ENCODE measurements at regions not wholly inside any gene's neighbourhood (a gene's known extent, or its start where the extent isn't known, plus 50 kb on each side); places are given as distances from the start of the nearest gene placed in this dataset.

DNA sequence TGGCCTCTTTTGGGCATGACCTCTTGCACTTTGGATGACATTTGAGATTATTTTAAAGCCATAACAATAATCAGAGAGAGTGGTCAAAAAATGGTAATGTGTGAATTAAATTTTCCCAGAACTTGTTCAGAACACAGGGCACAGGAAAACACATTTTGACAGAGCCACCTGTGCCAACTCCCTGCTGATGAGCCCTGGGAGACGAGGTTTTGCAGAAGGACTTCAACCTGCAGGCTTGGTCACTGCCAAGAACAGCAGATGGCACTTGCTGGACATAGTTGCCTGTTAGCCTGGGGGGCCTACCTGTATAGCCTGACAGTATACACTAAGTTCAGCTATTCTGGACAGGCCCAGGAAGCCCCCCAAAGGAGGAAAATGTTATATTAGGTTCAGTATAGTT lies 277.8 kb upstream of the EMCN start:
- TF ChIP-seq POLR2AphosphoS5 (IDR thresholded peaks at IDR 0.05) (no peak), POLR2A (IDR thresholded peaks at IDR 0.05) (no peak), EP300 (IDR thresholded peaks at IDR 0.05) (no peak)
- TF ChIP-seq, protein P1, sequence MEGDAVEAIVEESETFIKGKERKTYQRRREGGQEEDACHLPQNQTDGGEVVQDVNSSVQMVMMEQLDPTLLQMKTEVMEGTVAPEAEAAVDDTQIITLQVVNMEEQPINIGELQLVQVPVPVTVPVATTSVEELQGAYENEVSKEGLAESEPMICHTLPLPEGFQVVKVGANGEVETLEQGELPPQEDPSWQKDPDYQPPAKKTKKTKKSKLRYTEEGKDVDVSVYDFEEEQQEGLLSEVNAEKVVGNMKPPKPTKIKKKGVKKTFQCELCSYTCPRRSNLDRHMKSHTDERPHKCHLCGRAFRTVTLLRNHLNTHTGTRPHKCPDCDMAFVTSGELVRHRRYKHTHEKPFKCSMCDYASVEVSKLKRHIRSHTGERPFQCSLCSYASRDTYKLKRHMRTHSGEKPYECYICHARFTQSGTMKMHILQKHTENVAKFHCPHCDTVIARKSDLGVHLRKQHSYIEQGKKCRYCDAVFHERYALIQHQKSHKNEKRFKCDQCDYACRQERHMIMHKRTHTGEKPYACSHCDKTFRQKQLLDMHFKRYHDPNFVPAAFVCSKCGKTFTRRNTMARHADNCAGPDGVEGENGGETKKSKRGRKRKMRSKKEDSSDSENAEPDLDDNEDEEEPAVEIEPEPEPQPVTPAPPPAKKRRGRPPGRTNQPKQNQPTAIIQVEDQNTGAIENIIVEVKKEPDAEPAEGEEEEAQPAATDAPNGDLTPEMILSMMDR (IDR thresholded peaks at IDR 0.05) = no peak

All from sigmoid colon (tissue), 4 donors.